ENCODE measurements at regions not wholly inside any gene's neighbourhood (a gene's known extent, or its start where the extent isn't known, plus 50 kb on each side); places are given as distances from the start of the nearest gene placed in this dataset.

- Histone ChIP-seq H3K4me3 (ENCODE audit: low read depth, low read length) (no peak overlapping the region), H3K27ac (ENCODE audit: extremely low read depth, low read depth, low read length) (no peak overlapping the region), H3K36me3 (ENCODE audit: control insufficient read depth in 2 of 2, insufficient read depth in 1 of 2, low read length in 2 of 2) (no peaks in the 10 kb centered on the region), H3K9me3 (ENCODE audit: control insufficient read depth, insufficient read depth, low read depth, low read length) (no peaks in the 10 kb centered on the region), H3K4me1 (ENCODE audit: control insufficient read depth, insufficient read depth, low read length) (no peaks in the 10 kb centered on the region)
- TF ChIP-seq ZBTB20 (tag by site-specific recombination; IDR thresholded peaks at IDR 0.05) = no peak
- no peak for TF ChIP-seq KLF7 (tag by site-specific recombination; IDR thresholded peaks at IDR 0.05; ENCODE audit: borderline replicate concordance)
- TF ChIP-seq ZBTB17 (tag by site-specific recombination; IDR thresholded peaks at IDR 0.05) = no peak
- TF ChIP-seq ZSCAN30 (tag by site-specific recombination; IDR thresholded peaks at IDR 0.05) = no peak
- TF ChIP-seq FEZF1 (tag by site-specific recombination; IDR thresholded peaks at IDR 0.05) = no peak
- no peak for TF ChIP-seq ZNF404 (tag by site-specific recombination; IDR thresholded peaks at IDR 0.05)
- no peak for TF ChIP-seq BCL6B (tag by site-specific recombination; IDR thresholded peaks at IDR 0.05)
- TF ChIP-seq ZNF571 (tag by site-specific recombination; IDR thresholded peaks at IDR 0.05) = no peak
- TF ChIP-seq ZNF23 (tag by site-specific recombination; IDR thresholded peaks at IDR 0.05; ENCODE audit: borderline replicate concordance) = no peak
- TF ChIP-seq ZFP3 (tag by site-specific recombination; IDR thresholded peaks at IDR 0.05; ENCODE audit: low read depth) = no peak
- TF ChIP-seq PRDM1 (tag by site-specific recombination; IDR thresholded peaks at IDR 0.05) = no peak
- no peak for TF ChIP-seq MZF1 (tag by site-specific recombination; IDR thresholded peaks at IDR 0.05; ENCODE audit: borderline replicate concordance)
- TF ChIP-seq ZSCAN16 (tag by site-specific recombination; IDR thresholded peaks at IDR 0.05) = no peak
- no peak for TF ChIP-seq ZNF658 (tag by site-specific recombination; IDR thresholded peaks at IDR 0.05)
- TF ChIP-seq CTCF (tag by site-specific recombination; IDR thresholded peaks at IDR 0.05) = no peak
- TF ChIP-seq ZXDB (tag by site-specific recombination; IDR thresholded peaks at IDR 0.05) = no peak
- TF ChIP-seq ZNF660 (tag by site-specific recombination; IDR thresholded peaks at IDR 0.05) = no peak
- no peak for TF ChIP-seq ZNF16 (tag by site-specific recombination; IDR thresholded peaks at IDR 0.05; ENCODE audit: low read depth)
- TF ChIP-seq ZNF610 (tag by site-specific recombination; IDR thresholded peaks at IDR 0.05; ENCODE audit: borderline replicate concordance) = no peak
- no peak for TF ChIP-seq IKZF3 (tag by site-specific recombination; IDR thresholded peaks at IDR 0.05)
- ChIA-PET POLR2A (no interaction called here), CTCF (no interaction called here)
These were observed 1375.4 kb downstream of the NSUN3 start for GRCh38 chr3:95438274-95438673.

- Histone ChIP-seq H3K9me3 (ENCODE audit: control insufficient read depth, insufficient read depth, low read depth, low read length) (no peaks in the 10 kb centered on the region), H3K4me1 (ENCODE audit: control insufficient read depth, insufficient read depth, low read length) (no peaks in the 10 kb centered on the region), H3K36me3 (ENCODE audit: control insufficient read depth in 2 of 2, insufficient read depth in 1 of 2, low read length in 2 of 2) (no peaks in the 10 kb centered on the region), H3K4me3 (ENCODE audit: low read depth, low read length) (no peak overlapping the region), H3K27ac (ENCODE audit: extremely low read depth, low read depth, low read length) (no peak overlapping the region)
- TF ChIP-seq ZNF391 (tag by site-specific recombination; IDR thresholded peaks at IDR 0.05; ENCODE audit: borderline replicate concordance, low read depth) (no peak), WT1 (tag by site-specific recombination; IDR thresholded peaks at IDR 0.05) (no peak), ZFP37 (tag by site-specific recombination; IDR thresholded peaks at IDR 0.05) (no peak), ZNF747 (tag by site-specific recombination; IDR thresholded peaks at IDR 0.05) (no peak)
- ChIA-PET POLR2A (no interaction called here), CTCF (no interaction called here)
These were observed 1371.6 kb upstream of the EPHA6 start for GRCh38 chr3:95442766-95443165.

All from HEK293 (cell line).